Amygdala (tissue), 56 donors: ENCODE measurements at regions not wholly inside any gene's neighbourhood (a gene's known extent, or its start where the extent isn't known, plus 50 kb on each side); places are given as distances from the start of the nearest gene placed in this dataset.
"Not testable (repeated sequence)": the region's sequence is repeated elsewhere in the genome, so short reads cannot be mapped to it uniquely, and the experiment has no call there.

Experiments used
- DNase-seq, 56 donors: peaks; one replicate each; lab custom pipeline; 2025; lab: John Stamatoyannopoulos, UW

DNA sequence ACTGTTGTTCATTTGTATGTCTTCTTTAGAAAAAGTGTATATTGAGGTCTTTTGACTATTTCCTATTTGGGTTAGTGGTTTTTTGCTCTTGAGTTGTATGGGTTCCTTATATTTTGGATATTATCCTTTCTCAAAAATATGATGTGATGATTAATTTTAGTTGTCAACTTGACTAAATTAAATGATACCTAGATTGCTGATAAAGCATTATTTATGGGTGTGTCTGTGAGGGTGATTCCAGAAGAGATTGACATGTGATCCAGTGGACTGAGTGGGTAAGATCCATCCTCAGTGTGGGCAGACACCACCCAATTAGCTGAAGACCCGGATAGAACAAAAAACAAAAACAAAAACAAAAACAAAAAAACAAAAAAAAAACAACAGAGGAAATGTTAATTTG, 115.1 kb upstream of the KIF2A start:
- DNase-seq: no peak

DNA sequence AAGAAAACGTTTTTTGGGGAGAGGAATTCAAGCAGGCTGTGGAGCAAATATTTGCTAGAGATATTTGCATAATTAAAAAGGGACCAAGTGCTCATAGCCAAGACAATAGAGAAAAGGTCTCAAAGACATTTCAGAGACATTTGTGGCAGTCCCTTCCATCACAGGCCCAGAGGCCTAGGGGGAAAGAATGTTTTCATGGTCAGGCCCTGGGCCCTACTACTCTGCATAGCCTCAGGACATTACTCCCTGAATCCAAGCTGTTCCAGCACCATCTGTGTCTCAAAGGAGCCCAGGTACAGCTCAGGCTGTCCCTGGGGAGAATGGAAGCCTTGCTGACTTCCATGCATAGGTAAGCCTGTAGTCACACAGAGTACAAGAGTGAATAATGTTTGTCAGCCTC, 113.0 kb upstream of the KIF2A start:
- DNase-seq: no peak

DNA sequence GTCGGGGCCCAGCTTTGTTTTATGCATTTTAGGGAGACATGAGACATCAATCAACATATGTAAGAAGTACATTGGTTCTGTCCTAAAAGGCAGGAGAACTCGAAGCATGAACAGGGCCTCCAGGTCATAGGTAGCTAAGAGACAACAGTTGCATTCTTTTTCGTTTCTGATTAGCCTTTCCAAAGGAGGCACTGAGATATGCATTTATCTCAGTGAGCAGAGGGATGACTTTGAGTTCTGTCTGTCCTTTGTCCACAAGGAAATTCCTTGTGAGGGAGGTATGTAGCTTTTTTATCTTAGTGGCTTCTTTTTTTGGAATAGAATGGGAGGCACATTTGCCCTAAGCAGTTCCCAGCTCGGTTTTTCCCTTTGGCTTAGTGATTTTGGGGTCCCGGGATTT, 109.5 kb upstream of the KIF2A start:
- DNase-seq: not testable (repeated sequence)

DNA sequence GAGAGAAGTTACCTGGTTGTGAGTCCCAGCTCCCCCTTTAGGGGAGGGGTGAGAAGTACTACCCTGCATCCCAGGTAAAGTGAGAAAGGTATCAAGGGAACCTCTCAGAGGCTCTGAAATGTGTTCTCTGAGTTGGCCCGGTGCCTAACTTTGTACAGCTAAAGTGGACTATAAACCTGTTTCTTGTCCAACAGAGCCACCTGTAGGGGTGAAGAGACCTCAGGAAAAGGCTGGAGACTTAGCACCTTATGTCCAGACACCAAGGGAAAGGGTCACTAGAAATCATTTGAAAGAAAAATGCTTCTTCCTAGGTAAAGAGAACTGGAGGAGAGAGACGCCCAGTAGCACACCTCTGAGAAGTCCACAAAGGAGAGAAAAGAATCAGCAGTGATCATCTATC, 108.3 kb upstream of the KIF2A start:
- no peak for DNase-seq

DNA sequence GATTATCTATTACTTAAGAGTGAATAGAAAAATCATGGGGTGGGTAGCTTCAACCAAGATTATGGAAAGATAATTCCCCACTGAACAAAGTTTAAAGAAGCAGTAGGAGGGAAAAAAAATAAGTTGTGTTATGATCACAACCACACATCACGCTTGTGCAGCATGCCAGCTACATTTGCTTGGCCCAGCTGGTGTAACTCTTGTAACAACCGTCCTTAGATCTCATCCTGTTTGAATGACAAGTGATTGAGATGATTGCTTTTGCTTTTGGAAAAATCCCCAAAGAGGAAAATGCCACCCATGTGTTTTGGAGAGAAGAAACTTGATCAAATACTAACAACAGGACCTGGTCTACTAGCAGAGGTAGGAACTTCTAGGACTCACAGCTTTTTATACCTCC, 107.6 kb upstream of the KIF2A start:
- DNase-seq: no peak

DNA sequence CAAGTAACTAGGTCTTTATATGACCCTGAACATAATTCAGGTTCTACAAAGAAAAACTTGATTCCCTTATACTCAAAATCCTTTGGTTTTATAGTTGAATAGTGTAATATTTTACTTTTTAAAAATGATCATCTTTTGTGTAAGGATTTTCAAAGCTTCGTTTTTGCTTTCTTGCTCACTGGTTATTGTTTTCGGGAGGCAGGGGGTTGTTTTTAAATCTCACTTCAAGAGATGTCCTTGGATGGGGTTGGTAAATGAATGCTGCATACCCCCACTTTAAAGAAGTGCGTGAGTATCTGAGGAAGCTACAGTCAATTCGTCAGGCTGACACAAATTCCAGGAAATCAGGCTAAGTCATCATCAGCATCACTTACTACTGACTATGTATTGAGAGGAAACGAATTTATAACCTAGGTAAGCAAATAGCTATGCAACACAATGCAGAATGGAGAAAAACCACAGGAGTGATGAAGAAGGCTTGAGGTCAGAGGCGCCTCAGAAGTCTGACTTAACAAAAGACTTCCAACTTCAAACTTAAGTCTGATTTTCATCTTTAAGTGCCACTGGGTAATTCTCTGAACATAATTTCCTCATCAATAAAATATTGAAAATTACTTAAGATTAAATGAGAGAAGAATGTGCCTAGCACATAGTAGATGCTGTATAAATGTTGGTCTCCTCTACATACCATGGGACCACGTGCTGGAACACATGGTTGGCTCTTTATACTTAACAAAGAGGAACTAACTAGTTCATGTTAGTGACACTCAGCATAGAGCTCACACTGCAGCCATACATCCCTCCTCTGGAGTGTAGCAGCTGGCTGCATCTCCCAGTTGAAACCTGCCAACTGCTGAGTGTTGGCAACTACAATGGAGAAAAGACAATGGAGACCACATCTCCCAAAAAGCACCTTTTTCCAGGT, 106.0 kb upstream of the KIF2A start:
- no peak for DNase-seq

DNA sequence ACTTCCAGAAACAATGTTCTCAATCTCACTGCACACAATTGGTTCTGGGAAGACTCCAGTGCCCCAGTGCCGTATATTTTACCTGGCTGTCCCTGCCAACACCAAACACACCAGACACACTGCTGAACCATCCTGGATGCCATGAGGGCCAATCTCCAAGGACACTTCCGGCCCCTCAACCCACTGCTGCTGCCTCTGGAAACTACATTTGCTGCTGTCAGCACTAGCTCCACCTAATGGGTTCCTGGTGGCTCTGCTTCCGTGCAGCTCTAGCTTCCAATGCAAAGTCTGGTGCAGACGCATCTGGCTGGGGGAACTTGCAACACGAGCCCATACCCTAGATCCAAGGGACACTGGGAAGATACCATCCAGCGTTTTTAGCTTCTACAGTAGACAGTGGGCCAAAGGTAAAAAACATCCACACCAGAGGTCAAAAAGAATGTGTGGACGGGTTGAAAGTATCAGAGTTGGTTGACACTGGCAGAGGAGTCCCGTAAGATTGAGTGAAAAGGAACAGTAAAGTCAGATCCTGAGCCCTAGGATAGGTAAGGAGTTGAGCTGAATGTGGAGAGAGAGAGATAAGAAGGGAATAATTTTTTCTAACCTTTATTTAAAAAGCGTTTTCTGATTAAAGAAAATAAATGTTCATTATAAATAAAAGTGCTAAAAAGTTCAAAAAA, 99.7 kb upstream of the KIF2A start:
- peak in 15 of 56 donors; percentile 1 to 21 (median 8) for DNase-seq

DNA sequence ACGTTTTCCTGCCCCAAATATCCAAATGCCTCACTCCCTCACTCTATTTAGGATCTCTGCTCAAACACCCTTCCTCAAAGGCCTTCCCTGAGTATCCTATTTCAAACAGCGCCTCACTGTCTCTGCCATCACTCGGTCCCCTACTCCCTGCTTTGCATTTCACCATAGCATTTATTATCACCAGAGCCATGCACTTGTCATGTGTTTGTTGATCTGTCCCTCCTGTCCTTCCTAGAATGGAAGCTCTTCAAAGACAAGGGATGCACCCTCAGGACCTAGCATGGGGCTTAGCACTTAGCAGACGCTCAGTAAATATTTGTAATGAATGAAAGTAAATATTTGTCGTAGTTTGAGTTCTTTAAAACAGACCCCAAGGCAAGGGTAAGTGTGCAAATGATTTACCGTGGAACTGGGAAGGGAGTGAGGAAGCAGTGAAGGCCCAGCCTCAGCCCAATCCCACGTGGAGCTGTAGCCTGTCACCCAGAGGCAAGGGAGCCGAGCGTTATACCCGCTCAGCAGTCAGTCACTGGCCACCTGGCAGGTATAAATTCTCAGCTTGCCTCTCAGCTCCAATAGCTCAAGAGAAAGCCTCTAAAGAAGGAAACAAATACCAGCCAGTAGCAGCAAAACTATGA, 97.7 kb upstream of the KIF2A start:
- no peak for DNase-seq

DNA sequence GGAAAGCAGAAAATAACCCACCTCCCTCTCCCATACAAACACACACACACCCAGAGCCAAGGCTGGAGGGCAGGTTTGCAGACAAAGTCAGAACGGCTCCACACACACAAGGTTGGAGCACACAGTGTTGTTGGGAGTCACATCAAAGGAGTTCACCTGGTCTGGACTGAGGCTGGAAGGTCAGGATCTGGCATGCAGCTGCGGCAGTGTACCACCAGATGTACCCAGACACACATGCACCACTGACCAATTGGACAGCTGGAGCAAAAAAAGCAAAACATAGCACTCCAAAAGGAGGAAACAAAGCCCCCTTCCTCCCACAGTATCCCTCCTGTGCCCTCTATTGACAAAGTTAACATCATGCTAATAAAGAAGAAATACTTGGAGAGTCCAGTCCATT, 94.6 kb upstream of the KIF2A start:
- no peak for DNase-seq

DNA sequence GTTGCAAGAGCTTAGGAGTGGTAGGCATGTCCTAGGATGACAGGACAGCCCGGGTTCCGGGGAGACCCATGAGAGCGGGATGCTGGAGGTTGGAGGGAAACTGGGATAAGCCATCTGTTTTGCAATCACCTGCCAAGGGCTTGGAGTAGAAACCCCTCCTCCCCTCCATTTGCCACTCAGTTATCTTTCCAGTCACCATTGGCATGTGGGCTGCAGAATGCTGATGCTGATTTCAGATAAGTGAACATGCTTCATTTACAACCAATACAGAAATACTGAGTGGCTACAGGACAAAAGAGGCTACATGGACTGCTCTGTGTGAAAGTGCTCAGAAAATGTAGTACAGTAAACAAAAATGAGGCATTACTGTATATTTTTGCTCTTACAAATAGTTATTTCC, 93.4 kb upstream of the KIF2A start:
- DNase-seq: no peak

DNA sequence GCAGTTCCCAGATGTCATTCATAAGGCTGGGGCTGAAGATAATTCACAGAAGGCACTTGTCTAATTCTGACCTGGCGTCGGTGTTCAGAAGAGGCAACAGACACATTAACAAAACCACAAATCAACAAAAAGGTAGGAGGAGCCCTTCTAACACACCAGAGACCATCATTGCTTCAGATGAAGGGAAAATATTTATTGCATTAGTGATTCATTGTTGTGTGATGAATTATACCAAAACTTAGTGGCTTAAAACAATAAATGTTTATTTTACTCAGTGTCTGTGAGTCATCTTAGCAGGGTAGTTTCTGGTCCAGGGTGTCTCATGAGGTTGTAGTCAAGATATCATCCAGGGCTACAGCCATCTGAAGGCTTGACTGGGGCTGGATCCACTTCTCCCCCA, 91.3 kb upstream of the KIF2A start:
- no peak for DNase-seq

DNA sequence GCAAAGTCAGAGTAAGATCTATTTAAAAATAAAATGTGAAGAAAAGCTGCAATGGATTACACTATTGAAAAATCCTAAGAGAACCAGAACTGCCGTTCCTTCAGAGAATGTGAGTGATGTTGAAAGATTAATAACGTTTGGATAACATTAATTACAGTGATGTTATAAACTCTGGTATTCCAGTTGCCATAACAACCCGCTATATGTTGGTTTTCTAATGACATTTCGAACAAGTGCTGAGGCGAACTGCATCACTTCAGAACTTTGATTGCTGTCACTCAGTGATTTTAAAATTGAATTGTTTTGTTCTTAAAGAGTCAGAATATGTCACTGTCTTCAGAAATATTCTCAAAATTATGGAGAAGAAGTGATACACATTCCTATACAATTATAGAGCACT, 89.4 kb upstream of the KIF2A start:
- DNase-seq: not testable (repeated sequence)

DNA sequence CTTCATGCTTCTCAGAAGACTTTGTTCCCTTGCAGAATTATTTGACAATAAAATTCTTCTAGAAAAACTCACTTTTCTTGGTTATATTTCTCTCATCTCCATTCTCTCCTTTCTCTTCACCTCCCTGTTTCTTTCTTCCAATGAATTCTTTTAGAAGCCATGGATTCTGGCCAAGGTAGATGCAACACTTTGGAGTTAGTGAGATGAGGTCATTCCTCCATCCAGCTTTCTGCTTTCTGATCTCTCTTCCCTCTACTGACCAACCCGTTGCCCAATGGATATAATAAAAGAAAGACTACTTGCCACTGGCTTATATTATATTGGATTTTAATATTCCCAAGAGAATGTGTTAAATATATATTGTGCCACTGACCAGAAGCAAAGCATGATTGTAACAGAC, 88.9 kb upstream of the KIF2A start:
- DNase-seq: not testable (repeated sequence)

DNA sequence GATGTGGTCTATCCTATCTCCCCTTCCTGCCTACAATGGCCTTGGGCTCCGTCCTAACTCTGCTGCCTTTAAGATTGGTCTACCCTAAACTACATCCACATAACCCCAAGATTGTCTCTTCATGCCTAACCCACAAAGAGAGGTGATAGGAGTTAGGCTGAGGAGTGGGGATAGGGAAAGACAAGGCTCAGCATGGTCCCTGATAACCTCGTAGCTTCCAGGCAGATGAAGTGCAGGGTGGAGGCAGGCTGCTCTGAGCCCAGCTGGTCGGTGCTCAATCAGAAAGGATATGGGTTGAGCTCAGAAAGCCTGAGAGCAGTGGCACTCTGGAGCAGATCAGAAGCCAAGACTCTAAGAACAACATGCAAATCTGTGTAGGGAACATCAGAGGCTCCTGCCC, 87.1 kb upstream of the KIF2A start:
- not testable (repeated sequence) for DNase-seq

DNA sequence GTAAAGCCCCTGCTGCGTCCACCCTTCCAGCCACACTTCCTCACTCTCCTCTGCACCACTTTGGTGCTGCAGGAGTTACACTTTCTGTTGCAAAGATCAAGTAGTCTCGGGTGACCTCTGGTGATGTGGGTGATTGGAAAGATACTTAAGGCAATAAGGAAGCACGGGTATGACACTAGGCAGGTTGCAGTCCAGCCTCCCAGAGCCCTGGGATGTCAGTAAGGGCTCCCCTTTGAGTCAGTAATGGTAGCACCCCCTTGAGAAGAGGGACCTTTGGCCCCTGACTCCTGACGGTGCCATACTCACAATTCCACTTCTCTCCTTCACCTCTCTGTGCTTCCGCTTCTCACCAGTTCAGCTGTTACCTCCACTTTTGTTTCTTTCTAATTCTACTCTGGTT, 84.1 kb upstream of the KIF2A start:
- DNase-seq: not testable (repeated sequence)

DNA sequence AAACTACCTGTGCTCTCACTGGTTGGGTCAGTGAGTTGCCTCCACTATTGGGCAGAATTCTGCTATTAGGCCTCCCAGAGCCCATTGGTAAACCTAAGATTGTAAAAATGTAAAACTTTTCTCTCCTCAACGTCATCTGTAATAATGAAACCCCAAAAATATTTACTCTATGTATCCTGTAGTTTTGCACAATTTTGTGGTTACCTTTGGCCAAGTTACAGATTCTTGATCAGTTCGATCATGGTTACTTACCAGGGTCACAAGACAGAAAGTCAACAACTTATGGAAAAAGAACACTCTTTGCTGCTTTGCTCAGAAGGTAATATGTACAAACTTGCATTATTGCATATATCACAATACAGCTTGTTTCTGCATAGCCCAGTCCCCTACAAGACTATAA, 83.7 kb upstream of the KIF2A start:
- DNase-seq: not testable (repeated sequence)

DNA sequence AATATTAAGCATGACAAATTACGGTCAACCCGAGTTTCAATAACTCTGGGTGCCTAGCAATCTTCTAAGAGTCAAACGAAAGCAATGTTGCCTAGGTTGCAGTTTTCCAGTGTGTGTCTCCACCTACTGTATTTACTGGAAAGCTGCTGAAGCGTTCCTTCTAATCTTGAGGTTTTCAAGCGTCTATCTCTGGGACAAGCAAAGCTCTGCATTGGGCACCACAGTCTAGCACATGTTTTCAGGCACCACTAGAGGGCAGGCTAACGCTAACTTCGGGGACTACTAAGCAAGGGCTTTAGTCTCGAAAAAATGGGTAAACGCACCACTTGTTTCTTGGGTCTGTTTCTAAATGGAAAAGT, 82.7 kb upstream of the KIF2A start:
- not testable (repeated sequence) for DNase-seq

DNA sequence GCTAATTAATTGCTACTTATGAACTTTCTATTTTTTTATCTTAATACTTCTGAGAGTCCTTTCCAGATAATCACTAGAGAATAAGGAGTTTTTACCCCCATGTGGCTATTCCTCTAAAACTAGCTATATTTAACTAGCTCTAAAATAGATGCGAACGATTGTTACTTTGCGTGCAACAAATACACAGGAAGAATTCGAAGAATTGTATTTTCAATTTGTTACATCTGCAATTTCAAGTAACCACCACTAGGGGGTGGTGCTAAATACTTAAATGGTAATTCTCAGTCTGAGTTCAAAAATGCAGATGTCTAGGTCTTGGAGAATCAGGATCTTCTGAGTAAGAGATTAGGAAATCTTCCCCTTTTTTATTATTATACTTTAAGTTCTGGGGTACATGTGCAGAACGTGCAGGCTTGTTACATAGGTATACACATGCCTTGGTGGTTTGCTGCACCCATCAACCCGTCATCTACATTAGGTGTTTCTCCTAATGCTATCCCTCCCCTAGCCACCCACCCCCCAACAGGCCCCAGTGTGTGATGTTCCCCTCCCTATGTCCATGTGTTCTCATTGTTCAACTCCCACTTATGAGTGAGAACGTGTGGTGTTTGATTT, 80.9 kb upstream of the KIF2A start:
- not testable (repeated sequence) for DNase-seq

DNA sequence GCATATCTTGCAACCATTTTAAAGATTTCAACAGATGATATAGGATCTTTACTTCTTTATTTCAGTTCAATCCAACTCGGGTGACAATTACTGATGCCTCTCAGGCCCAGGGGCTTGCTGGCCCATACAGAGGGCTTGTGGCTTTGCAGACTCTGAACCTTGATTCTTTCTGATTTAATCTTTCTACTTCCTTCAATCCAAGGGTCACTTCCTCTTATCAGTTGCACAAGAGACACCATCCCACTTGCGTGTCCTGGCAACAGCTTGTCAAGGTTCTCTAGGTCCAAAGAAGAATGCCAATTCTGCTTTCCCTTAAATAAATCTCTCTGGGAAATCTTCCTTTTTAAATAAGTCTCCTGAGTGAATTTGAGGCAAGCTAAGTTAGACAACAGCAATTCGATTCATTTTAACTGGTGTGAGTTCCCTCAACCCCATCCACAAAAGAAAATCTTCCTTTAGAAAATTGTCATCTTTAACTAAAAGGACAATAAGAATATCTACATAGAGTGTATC, 75.1 kb upstream of the KIF2A start:
- DNase-seq: not testable (repeated sequence)

DNA sequence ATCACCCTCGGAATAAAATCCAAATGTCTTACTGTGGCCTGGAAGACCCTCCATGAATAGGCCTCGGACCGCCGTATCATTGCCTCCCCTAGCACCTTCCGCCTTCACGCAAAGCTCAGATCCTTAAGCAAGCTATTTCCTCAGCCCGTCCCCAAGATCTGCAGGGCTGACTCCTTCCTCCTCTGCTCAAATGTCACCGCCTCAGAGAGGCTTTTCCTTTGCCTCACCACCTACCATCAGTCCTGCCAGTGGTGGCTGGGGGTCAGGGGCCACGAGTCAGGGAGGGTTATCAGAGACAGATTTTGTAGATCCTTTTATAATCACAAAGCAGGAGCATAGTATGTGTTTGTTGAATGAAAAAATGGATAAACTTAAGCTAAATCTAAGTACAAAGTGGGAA, 74.4 kb upstream of the KIF2A start:
- no peak for DNase-seq

DNA sequence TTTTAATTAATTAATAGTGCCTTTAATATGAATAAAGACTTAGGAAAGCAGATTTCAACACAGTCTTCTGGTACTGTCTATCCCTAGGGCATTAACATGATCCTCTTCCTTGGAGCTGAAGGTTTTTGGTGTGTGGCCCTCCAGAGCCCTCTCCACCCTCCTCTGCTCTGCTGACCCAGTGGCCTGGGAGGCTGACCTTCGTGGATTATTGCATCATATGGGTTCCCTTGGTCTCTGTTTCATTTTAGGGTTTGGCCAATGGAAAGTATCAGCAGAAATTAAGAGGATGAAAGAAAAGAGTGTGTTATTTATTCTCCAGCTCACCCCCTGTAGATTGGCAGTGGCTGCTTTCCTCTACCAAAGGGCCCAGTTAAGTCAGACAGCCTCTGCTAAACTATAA, 73.8 kb upstream of the KIF2A start:
- not testable (repeated sequence) for DNase-seq
